KG1 (cell line): ENCODE measurements at regions not wholly inside any gene's neighbourhood (a gene's known extent, or its start where the extent isn't known, plus 50 kb on each side); places are given as distances from the start of the nearest gene placed in this dataset.

Source experiments
- DNase-seq: peaks from one replicate; lab custom pipeline; 2025; lab: John Stamatoyannopoulos, UW

DNA sequence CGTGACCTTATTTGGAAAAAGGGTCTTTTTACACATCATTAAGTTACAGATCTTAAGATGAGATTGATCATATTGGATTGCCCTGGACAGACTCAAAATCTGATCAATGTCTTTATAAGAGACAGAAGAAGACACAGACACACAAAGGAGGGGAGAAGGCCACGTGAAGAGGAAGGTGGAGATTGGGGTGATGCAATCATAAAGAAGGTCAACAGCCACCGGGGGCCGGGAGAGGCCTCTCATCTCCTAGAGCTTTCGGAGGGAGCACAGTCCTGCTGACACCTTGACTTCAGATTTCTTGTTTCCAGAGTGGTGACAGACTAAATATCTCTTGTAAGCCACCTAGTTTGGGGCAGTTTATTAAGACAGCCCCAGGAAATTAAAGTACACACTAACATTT lies 204.6 kb upstream of the CSF3R start:
- DNase-seq = no peak

- no peak for DNase-seq
Measured at GRCh38 chr1:36675931-36676562, 193.3 kb upstream of the CSF3R start.

DNA sequence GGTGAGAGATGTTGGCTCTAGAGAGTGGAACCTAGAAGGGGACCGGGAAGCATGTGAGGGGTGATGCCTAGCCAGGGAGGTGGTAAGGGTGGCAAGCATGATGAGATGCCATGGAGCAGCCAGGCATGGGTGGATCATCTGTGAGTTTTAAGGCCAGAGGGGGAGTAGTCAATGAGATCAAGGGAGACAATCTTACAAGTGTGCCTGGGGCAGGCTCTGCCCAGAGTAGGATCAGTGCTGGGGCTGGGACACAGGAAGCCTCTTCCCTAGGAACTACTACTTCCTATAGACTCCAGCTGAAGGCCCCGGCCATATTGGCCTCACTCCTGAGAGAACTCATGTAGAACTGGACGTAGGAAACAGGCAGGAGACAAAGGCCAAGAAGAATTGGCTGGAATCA lies 192.4 kb upstream of the CSF3R start:
- no peak for DNase-seq

DNA sequence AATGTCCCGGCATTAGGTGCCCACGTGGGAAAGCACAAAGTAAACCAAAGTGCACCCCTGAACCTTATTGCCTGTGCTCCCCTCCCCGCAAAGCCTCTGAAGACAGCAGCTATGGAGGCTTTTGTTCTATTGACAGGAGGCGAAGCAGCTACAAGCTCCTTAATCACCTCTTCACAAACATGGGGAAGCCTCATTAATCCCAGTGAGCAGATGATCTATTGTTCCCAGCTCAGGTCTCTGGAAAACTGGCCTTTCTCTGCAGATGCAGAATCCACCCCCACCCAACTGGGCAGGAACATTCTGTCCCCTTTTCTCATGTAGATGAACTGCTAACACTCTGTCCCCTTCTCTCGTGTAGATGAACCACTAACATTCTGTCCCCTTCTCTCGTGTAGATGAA lies 190.5 kb upstream of the CSF3R start:
- DNase-seq = no peak

DNA sequence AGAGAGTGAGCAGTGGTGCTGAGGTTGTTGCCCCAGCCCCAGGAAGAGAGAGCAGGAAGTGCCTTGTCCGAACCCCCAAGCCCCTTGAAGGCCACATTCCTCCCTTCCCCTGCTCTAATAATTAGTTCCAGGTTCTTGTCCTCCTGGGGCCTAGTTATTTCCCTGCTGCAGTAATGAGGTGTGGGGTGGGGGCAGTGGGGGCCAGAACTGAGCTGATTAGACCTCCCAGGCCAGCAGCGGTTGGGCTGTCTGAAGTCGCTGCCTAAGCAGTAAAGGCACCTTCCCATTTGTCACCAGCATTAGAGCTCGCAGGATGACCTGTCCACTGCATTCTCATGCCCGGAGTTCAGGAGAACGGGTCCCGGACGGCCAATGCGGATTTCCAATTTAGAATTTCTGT lies 186.5 kb upstream of the CSF3R start:
- DNase-seq = no peak

- DNase-seq = no peak
Measured at GRCh38 chr1:36667836-36668235, 185.1 kb upstream of the CSF3R start.

GRCh38 chr1:36667256-36667655 lies 184.5 kb upstream of the CSF3R start:
- DNase-seq = no peak

GRCh38 chr1:36665478-36666080 lies 182.9 kb upstream of the CSF3R start:
- no peak for DNase-seq

GRCh38 chr1:36664571-36665287 lies 182.0 kb upstream of the CSF3R start:
- DNase-seq = no peak

GRCh38 chr1:36663772-36664430 lies 181.2 kb upstream of the CSF3R start:
- no peak for DNase-seq

DNA sequence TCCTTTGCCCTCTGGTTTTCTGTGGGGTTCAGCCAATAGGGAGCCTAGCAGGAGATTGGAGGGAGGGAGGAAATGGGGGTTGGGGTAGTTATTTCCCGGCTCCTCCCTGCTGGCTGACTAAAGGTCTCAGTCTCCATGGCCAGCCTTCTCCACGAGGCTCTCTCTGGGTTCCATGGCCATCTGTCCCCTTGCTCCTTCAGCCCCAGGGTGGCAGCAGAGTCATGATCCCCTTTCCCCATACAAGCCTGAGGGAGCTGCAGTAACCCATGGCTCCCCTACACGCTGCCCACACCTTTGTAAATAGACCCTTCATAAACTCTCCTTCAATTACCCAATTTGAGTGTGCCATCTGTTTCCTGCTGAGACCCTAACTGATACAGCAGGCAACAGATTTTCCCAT lies 176.1 kb upstream of the CSF3R start:
- no peak for DNase-seq

DNA sequence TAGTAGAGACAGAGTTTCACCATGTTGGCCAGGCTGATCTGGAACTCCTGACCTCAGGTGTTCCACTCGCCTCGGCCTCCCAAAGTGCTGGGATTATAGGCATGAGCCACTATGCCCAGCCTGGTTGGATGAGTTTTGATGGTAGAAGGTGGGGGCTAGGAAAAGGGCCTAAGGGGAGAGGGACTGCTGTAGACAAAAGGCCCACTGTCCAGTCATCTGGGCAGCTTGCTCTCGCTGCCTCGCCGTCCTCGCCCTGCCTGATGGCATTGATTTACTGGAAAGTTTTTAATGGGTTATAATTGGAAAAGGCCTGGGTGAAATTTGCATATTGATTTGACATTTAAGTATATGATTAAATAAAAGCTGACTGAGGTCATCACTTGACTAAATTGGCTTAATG lies 175.1 kb upstream of the CSF3R start:
- no peak for DNase-seq

- DNase-seq = no peak
Measured at GRCh38 chr1:36656838-36657237, 174.1 kb upstream of the CSF3R start.

DNA sequence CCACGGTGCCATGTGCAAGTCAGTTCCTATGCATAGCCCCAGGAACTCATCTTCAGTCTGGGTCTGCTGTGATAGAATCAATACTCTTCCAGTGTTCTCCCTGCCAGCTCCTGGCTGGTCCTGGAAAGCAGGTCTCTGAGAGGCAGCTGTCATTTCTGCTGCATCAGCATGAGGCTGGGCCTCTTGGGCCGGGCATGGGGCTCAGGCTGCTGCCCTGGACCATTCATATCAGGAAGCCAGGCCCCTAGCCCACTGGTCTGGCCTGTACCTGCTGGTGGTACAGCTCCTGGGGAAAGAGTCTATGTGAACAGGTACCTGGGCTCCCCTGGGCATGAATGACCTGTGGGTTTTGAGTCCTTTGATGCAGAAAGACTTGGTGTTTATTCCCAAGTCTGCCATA lies 173.6 kb upstream of the CSF3R start:
- DNase-seq = no peak

- no peak for DNase-seq
Measured at GRCh38 chr1:36654586-36654985, 171.9 kb upstream of the CSF3R start.

DNA sequence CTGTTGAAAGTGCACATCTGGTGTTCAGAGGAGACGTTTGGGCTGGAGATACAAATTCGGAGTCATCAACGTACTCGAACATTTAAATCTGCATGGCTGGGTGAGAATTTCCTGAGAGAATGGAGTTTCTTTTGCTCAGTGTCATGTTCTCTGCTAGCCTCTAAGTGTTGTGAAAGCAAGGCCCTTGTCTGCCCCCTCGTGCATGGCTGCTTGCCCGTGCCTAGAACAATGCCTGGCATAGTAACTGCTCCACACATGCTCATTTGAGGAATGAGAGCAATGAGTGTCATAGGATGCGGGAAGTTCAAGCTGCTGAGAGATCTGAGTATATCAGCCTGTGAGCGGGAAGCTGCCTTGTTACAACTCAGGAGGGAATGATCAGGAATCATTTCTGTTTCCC lies 171.1 kb upstream of the CSF3R start:
- DNase-seq = no peak

- DNase-seq = no peak
Measured at GRCh38 chr1:36652586-36652985, 169.9 kb upstream of the CSF3R start.

- no peak for DNase-seq
Measured at GRCh38 chr1:36652011-36652410, 169.3 kb upstream of the CSF3R start.

DNA sequence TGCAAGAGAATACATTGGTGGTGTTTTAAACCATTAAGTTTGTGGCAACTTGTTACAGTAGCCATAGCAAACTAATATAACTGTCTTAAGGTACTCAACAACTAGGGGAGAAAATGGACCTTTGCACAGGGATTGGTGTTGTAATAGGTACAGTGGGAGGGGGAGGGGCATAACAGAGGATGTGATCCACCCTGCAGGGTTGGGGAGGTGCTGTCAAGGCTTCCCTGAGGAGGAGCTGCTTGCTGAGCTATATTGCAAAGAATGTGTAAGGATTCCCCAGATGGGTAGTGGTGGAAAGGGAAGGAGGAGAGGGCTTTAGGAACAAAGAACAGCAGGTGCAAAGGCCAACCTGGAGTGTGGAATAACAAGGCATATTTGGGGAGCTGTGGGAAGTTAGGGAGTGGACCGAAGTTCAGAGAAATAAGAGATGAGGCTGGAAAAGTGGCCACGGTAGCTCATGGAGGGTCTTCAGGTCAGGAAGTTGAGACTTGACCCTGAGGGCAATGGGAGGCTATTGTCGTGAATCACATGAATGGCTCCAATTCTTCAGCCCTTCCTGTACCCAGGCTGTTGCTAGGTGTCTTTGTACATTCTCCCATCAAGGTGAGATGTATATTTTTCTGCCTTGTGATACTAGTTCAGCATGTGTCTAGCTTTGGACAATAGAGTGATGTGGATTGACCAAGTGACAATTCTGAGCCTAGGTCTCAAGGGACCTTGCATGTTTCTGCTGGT lies 168.6 kb upstream of the CSF3R start:
- DNase-seq = no peak

DNA sequence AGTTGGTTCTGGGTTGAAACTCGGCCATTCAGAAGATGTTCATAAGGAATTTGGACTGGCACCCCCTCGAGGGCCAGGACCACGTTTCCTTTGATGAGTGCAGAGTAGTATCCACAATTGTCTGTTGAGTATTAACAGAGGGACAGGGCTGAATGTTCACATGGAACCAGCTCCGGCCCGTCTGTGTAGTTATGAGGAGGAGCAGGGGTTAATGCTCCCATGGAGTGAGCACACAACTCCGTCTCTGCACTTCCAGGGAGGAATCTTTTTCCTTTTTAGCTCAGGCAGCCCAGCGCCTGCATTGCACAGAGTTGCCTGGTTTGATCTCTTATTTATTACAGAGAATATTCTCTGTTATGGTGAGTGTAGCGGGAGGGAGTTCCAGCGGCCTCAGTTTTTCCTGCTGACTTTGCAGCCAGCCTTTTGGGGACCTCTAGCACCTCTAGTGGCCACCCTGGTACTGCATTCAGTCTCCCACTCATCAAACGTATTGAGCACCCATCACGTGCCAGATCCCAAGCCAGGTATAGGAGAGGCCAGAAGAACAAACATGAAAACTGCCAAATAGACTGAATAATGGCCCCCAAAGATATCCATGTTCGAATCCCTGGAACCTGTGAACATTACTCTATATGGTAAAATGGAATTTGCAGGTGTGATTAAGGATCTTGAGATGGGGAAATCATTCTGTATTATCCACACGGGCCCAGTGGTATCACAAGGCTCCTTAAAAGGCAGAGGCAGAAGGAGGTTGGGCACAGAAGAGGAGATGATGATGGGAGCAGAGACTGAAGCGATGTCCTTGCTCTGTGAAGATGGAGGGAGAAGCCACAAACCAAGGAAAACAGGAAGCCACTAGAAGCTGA lies 167.7 kb upstream of the CSF3R start:
- no peak for DNase-seq

GRCh38 chr1:36645867-36646266 lies 163.2 kb upstream of the CSF3R start:
- no peak for DNase-seq
